GM19099 (cell line): ENCODE measurements at regions not wholly inside any gene's neighbourhood (a gene's known extent, or its start where the extent isn't known, plus 50 kb on each side); places are given as distances from the start of the nearest gene placed in this dataset.

Experiments
- POLR2A ChIP-seq: IDR thresholded peaks from 3 replicates; pipeline ENCODE4 v1.6.1; 2011; ENCODE audit warnings: low read depth; ENCODE audit not compliant: insufficient read length; ENCODE audit errors: extremely low read depth

GRCh38 chr5:166910995-166911394, 1380.5 kb upstream of the WWC1 start:
- no peak for TF ChIP-seq POLR2A

- no peak for TF ChIP-seq POLR2A
These were observed 1375.4 kb upstream of the WWC1 start for GRCh38 chr5:166916021-166916420.

- TF ChIP-seq POLR2A = no peak
These were observed 1365.3 kb upstream of the WWC1 start for GRCh38 chr5:166926138-166926537.

- TF ChIP-seq POLR2A = no peak
These were observed 1355.1 kb upstream of the WWC1 start for GRCh38 chr5:166936351-166936750.

GRCh38 chr5:166938071-166938470, 1353.4 kb upstream of the WWC1 start:
- TF ChIP-seq POLR2A = no peak

GRCh38 chr5:166942948-166943347, 1348.5 kb upstream of the WWC1 start:
- TF ChIP-seq POLR2A = no peak

GRCh38 chr5:166947045-166947444, 1344.4 kb upstream of the WWC1 start:
- no peak for TF ChIP-seq POLR2A

- no peak for TF ChIP-seq POLR2A
These were observed 1342.8 kb upstream of the WWC1 start for GRCh38 chr5:166948679-166949078.

GRCh38 chr5:166952048-166952447, 1339.4 kb upstream of the WWC1 start:
- TF ChIP-seq POLR2A = no peak

- TF ChIP-seq POLR2A = no peak
These were observed 1333.7 kb upstream of the WWC1 start for GRCh38 chr5:166957782-166958181.

GRCh38 chr5:166959766-166960165, 1331.7 kb upstream of the WWC1 start:
- no peak for TF ChIP-seq POLR2A

GRCh38 chr5:166961028-166961427, 1330.4 kb upstream of the WWC1 start:
- TF ChIP-seq POLR2A = no peak

GRCh38 chr5:166961913-166962312, 1329.5 kb upstream of the WWC1 start:
- no peak for TF ChIP-seq POLR2A

- TF ChIP-seq POLR2A = no peak
These were observed 1329.0 kb upstream of the WWC1 start for GRCh38 chr5:166962461-166962860.

- TF ChIP-seq POLR2A = no peak
These were observed 1327.8 kb upstream of the WWC1 start for GRCh38 chr5:166963596-166963995.

GRCh38 chr5:166977911-166978422, 1313.5 kb upstream of the WWC1 start:
- TF ChIP-seq POLR2A = no peak

GRCh38 chr5:166979307-166979895, 1312.0 kb upstream of the WWC1 start:
- TF ChIP-seq POLR2A = no peak
